ENCODE measurements at regions not wholly inside any gene's neighbourhood (a gene's known extent, or its start where the extent isn't known, plus 50 kb on each side); places are given as distances from the start of the nearest gene placed in this dataset.
"Not testable (repeated sequence)": the region's sequence is repeated elsewhere in the genome, so short reads cannot be mapped to it uniquely, and the experiment has no call there.

GRCh38 chr5:167065794-167066193 is 1225.7 kb upstream of the WWC1 start:
- no peak for ATAC-seq (ENCODE audit: low read depth in 2 of 2)
- H3K27me3 Mint-ChIP-seq = no peaks in the 10 kb centered on the region
- Histone ChIP-seq H3K27me3 (ENCODE audit: control insufficient read depth, insufficient read depth, low read length) (no peaks in the 10 kb centered on the region), H3K27ac (ENCODE audit: insufficient read depth, low read length, poor library complexity, severe bottlenecking) (no peak overlapping the region), H3K4me3 (ENCODE audit: low read depth, low read length) (no peak overlapping the region), H3K9me3 (ENCODE audit: control insufficient read depth in 2 of 2, low read length in 2 of 2) (peaks cover 0 to 1% of the 10 kb centered on the region in 2 experiments), H3K36me3 (ENCODE audit: control insufficient read depth, insufficient read depth, low read length) (no peaks in the 10 kb centered on the region), H3K4me1 (ENCODE audit: control insufficient read depth, insufficient read depth, low read length, poor library complexity, severe bottlenecking) (no peaks in the 10 kb centered on the region)
- no peak overlapping the region for H3K4me3 Mint-ChIP-seq
- no peak for DNase-seq
- no peaks in the 10 kb centered on the region for H3K36me3 Mint-ChIP-seq
- H3K27ac Mint-ChIP-seq = no peak overlapping the region
- H3K4me1 Mint-ChIP-seq = no peaks in the 10 kb centered on the region
- H3K9me3 Mint-ChIP-seq = peaks cover 0 to 9% (median 2%) of the 10 kb centered on the region in 7 donors

DNA sequence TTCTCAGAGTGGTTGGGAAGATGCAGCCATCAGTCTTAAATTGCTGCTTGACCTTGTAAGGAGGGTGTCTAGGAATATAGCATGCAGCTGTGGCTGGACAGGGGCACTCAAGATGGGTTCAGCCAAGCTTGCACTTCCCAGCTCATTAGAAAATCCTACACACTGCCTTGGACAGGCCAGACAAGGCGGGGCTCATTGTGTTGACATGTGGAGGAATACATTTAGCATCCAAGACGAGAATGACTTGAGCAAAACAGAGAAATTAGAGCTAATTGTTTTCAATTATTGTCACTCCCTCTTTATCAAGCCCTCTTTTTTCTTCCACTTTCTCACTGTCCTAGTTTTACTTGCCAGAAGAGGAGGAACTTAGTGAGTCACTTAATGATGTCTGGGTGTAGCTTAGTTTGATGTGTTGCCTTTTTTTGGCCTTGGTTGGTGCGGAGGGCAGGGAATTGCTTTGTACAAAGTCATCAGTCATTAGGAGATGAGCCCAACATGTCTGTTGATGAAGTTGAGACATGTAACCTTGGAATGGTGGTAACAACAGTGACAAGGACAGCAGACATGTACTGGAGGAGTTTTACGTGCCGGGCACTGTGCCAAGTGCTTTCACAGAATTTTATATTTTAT is 1219.3 kb upstream of the WWC1 start:
- DNase-seq (no peak), ATAC-seq (ENCODE audit: low read depth in 2 of 2) (no peak)
- no peaks in the 10 kb centered on the region for H3K36me3 ChIP-seq (ENCODE audit: control insufficient read depth, insufficient read depth, low read length)
- no peak overlapping the region for H3K27ac ChIP-seq (ENCODE audit: insufficient read depth, low read length, poor library complexity, severe bottlenecking)
- no peaks in the 10 kb centered on the region for H3K4me1 Mint-ChIP-seq
- peaks cover 0 to 10% (median 4%) of the 10 kb centered on the region in 7 donors for H3K9me3 Mint-ChIP-seq
- H3K9me3 ChIP-seq (ENCODE audit: control insufficient read depth in 2 of 2, low read length in 2 of 2) = peaks cover 0 to 4% of the 10 kb centered on the region in 2 experiments
- H3K4me3 Mint-ChIP-seq = no peak overlapping the region
- no peaks in the 10 kb centered on the region for H3K27me3 ChIP-seq (ENCODE audit: control insufficient read depth, insufficient read depth, low read length)
- no peaks in the 10 kb centered on the region for H3K27me3 Mint-ChIP-seq
- H3K4me1 ChIP-seq (ENCODE audit: control insufficient read depth, insufficient read depth, low read length, poor library complexity, severe bottlenecking) = no peaks in the 10 kb centered on the region
- H3K36me3 Mint-ChIP-seq = no peaks in the 10 kb centered on the region
- H3K4me3 ChIP-seq (ENCODE audit: low read depth, low read length) = no peak overlapping the region
- H3K27ac Mint-ChIP-seq = no peak overlapping the region

GRCh38 chr5:167081561-167081960 is 1209.9 kb upstream of the WWC1 start:
- ATAC-seq (ENCODE audit: low read depth in 2 of 2) = no peak
- H3K27ac ChIP-seq (ENCODE audit: insufficient read depth, low read length, poor library complexity, severe bottlenecking) = no peak overlapping the region
- no peaks in the 10 kb centered on the region for H3K27me3 Mint-ChIP-seq

DNA sequence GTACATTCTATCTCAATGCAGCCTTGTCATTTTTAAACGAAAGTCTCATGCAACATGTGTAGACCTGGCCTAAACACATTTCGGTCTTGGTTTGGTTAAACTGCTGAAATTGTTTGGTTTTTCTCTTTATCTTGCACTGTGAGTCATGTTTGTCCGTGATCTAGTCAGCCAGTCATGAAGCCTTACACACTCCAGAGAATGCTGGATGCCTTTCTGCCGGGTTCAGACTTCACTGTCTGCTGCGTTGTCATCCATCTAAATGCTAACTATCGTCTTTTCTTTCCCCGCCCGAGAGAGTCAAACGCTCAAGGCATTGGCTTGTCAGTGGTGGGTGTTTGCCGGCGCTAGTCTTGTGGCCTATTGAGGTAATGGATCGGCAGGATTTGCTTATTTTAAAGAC is 1194.6 kb upstream of the WWC1 start:
- no peaks in the 10 kb centered on the region for H3K27me3 Mint-ChIP-seq

More at GRCh38 chr5:167081561-167081960, 1209.9 kb upstream of the WWC1 start:
- DNase-seq = no peak
- Mint-ChIP-seq H3K27ac (no peak overlapping the region), H3K36me3 (no peaks in the 10 kb centered on the region), H3K4me3 (no peak overlapping the region), H3K4me1 (no peaks in the 10 kb centered on the region), H3K9me3 (peaks cover 0 to 6% (median 0%) of the 10 kb centered on the region in 7 donors)
- Histone ChIP-seq H3K36me3 (ENCODE audit: control insufficient read depth, insufficient read depth, low read length) (no peaks in the 10 kb centered on the region), H3K9me3 (ENCODE audit: control insufficient read depth in 2 of 2, low read length in 2 of 2) (no peaks in the 10 kb centered on the region), H3K4me1 (ENCODE audit: control insufficient read depth, insufficient read depth, low read length, poor library complexity, severe bottlenecking) (no peaks in the 10 kb centered on the region), H3K4me3 (ENCODE audit: low read depth, low read length) (no peak overlapping the region), H3K27me3 (ENCODE audit: control insufficient read depth, insufficient read depth, low read length) (no peaks in the 10 kb centered on the region)

DNA sequence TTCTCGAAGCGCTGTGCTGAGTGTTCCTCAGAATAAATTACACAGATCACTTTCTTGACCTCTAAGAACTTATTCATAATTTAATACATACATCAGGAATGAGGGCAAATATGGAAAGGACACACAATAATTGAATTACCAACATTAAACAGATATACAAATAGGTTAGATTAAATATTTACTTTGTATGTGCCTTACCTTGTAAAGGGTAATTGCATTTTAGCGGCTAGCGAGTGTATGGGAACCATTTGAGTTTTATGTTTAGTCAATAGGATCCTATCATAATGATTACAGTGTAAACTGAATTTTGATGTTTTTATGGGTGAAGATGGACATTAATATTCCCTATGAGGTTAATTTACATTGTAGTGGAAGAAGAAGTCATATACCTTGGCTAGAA is 1187.1 kb upstream of the WWC1 start:
- H3K4me3 Mint-ChIP-seq = no peak overlapping the region
- H3K9me3 ChIP-seq (ENCODE audit: control insufficient read depth in 2 of 2, low read length in 2 of 2) = no peaks in the 10 kb centered on the region

More for the DNA sequence above, 1194.6 kb upstream of the WWC1 start:
- H3K27ac ChIP-seq (ENCODE audit: insufficient read depth, low read length, poor library complexity, severe bottlenecking) = no peak overlapping the region
- H3K36me3 ChIP-seq (ENCODE audit: control insufficient read depth, insufficient read depth, low read length) = no peaks in the 10 kb centered on the region
- peaks cover 0 to 26% (median 12%) of the 10 kb centered on the region in 7 donors for H3K9me3 Mint-ChIP-seq
- ATAC-seq (ENCODE audit: low read depth in 2 of 2) (no peak), DNase-seq (no peak)
- H3K4me1 ChIP-seq (ENCODE audit: control insufficient read depth, insufficient read depth, low read length, poor library complexity, severe bottlenecking) = no peaks in the 10 kb centered on the region
- no peak overlapping the region for H3K27ac Mint-ChIP-seq
- no peaks in the 10 kb centered on the region for H3K4me1 Mint-ChIP-seq
- no peaks in the 10 kb centered on the region for H3K27me3 ChIP-seq (ENCODE audit: control insufficient read depth, insufficient read depth, low read length)
- H3K9me3 ChIP-seq (ENCODE audit: control insufficient read depth in 2 of 2, low read length in 2 of 2) = no peaks in the 10 kb centered on the region
- H3K4me3 ChIP-seq (ENCODE audit: low read depth, low read length) = no peak overlapping the region
- no peaks in the 10 kb centered on the region for H3K36me3 Mint-ChIP-seq
- no peak overlapping the region for H3K4me3 Mint-ChIP-seq

GRCh38 chr5:167105941-167106340 is 1185.5 kb upstream of the WWC1 start:
- ATAC-seq (ENCODE audit: low read depth in 2 of 2) = no peak
- no peak for DNase-seq
- Mint-ChIP-seq H3K27ac (no peak overlapping the region), H3K4me1 (no peaks in the 10 kb centered on the region), H3K9me3 (peaks cover 0 to 29% (median 10%) of the 10 kb centered on the region in 7 donors), H3K36me3 (no peaks in the 10 kb centered on the region), H3K4me3 (no peak overlapping the region), H3K27me3 (no peaks in the 10 kb centered on the region)
- Histone ChIP-seq H3K27ac (ENCODE audit: insufficient read depth, low read length, poor library complexity, severe bottlenecking) (no peak overlapping the region), H3K9me3 (ENCODE audit: control insufficient read depth in 2 of 2, low read length in 2 of 2) (no peaks in the 10 kb centered on the region), H3K4me3 (ENCODE audit: low read depth, low read length) (no peak overlapping the region), H3K27me3 (ENCODE audit: control insufficient read depth, insufficient read depth, low read length) (no peaks in the 10 kb centered on the region), H3K4me1 (ENCODE audit: control insufficient read depth, insufficient read depth, low read length, poor library complexity, severe bottlenecking) (no peaks in the 10 kb centered on the region), H3K36me3 (ENCODE audit: control insufficient read depth, insufficient read depth, low read length) (no peaks in the 10 kb centered on the region)

More for the DNA sequence above, 1187.1 kb upstream of the WWC1 start:
- H3K27ac Mint-ChIP-seq = no peak overlapping the region
- H3K36me3 Mint-ChIP-seq = no peaks in the 10 kb centered on the region
- H3K4me1 Mint-ChIP-seq = no peaks in the 10 kb centered on the region
- Histone ChIP-seq H3K4me3 (ENCODE audit: low read depth, low read length) (no peak overlapping the region), H3K36me3 (ENCODE audit: control insufficient read depth, insufficient read depth, low read length) (no peaks in the 10 kb centered on the region), H3K27me3 (ENCODE audit: control insufficient read depth, insufficient read depth, low read length) (no peaks in the 10 kb centered on the region), H3K27ac (ENCODE audit: insufficient read depth, low read length, poor library complexity, severe bottlenecking) (no peak overlapping the region), H3K4me1 (ENCODE audit: control insufficient read depth, insufficient read depth, low read length, poor library complexity, severe bottlenecking) (no peaks in the 10 kb centered on the region)
- no peaks in the 10 kb centered on the region for H3K27me3 Mint-ChIP-seq
- no peak for DNase-seq
- ATAC-seq (ENCODE audit: low read depth in 2 of 2) = no peak
- peaks cover 0 to 38% (median 10%) of the 10 kb centered on the region in 7 donors for H3K9me3 Mint-ChIP-seq

GRCh38 chr5:167107684-167108083 is 1183.8 kb upstream of the WWC1 start:
- no peaks in the 10 kb centered on the region for H3K36me3 ChIP-seq (ENCODE audit: control insufficient read depth, insufficient read depth, low read length)
- Mint-ChIP-seq H3K9me3 (peaks cover 4 to 28% (median 6%) of the 10 kb centered on the region in 7 donors), H3K4me1 (no peaks in the 10 kb centered on the region), H3K27me3 (no peaks in the 10 kb centered on the region), H3K27ac (no peak overlapping the region), H3K36me3 (no peaks in the 10 kb centered on the region), H3K4me3 (no peak overlapping the region)
- no peak overlapping the region for H3K27ac ChIP-seq (ENCODE audit: insufficient read depth, low read length, poor library complexity, severe bottlenecking)
- no peaks in the 10 kb centered on the region for H3K4me1 ChIP-seq (ENCODE audit: control insufficient read depth, insufficient read depth, low read length, poor library complexity, severe bottlenecking)
- H3K9me3 ChIP-seq (ENCODE audit: control insufficient read depth in 2 of 2, low read length in 2 of 2) = no peaks in the 10 kb centered on the region
- DNase-seq = no peak
- no peak for ATAC-seq (ENCODE audit: low read depth in 2 of 2)
- H3K4me3 ChIP-seq (ENCODE audit: low read depth, low read length) = no peak overlapping the region
- H3K27me3 ChIP-seq (ENCODE audit: control insufficient read depth, insufficient read depth, low read length) = no peaks in the 10 kb centered on the region

DNA sequence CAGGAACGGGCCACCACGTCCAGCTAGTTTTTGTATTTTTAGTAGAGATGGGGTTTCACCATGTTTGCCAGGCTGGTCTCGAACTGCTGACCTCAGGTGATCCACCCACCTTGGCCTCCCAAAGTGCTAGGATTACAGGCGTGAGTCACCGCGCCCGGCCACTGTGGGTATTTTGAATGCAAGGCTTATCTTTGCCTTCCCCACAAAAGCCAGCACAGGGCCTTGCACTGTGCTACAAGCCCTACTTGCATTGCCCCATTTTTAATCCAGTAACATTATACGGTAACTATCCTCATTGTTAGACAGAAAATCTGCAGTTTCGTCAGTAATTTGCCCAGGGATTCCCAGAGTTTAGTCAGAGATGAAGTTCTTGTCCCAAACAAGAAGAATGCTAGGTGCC is 1183.2 kb upstream of the WWC1 start:
- not testable (repeated sequence) for DNase-seq; H3K4me3 Mint-ChIP-seq; H3K27me3 ChIP-seq (ENCODE audit: control insufficient read depth, insufficient read depth, low read length); H3K27ac ChIP-seq (ENCODE audit: insufficient read depth, low read length, poor library complexity, severe bottlenecking); H3K4me1 ChIP-seq (ENCODE audit: control insufficient read depth, insufficient read depth, low read length, poor library complexity, severe bottlenecking); H3K4me1 Mint-ChIP-seq; H3K27me3 Mint-ChIP-seq; H3K9me3 ChIP-seq (ENCODE audit: control insufficient read depth in 2 of 2, low read length in 2 of 2); ATAC-seq (ENCODE audit: low read depth in 2 of 2); H3K36me3 Mint-ChIP-seq; H3K27ac Mint-ChIP-seq; H3K4me3 ChIP-seq (ENCODE audit: low read depth, low read length); H3K36me3 ChIP-seq (ENCODE audit: control insufficient read depth, insufficient read depth, low read length)
- peaks cover 6 to 33% (median 7%) of the 10 kb centered on the region in 7 donors for H3K9me3 Mint-ChIP-seq
